ENCODE measurements at regions not wholly inside any gene's neighbourhood (a gene's known extent, or its start where the extent isn't known, plus 50 kb on each side); places are given as distances from the start of the nearest gene placed in this dataset.

GRCh38 chr1:106747232-106747631, 309.2 kb upstream of the PRMT6 start:
- DNase-seq = no peak

- no peak for DNase-seq
Measured at GRCh38 chr1:106747791-106748190, 308.7 kb upstream of the PRMT6 start.

- no peak for DNase-seq
Measured at GRCh38 chr1:106748606-106749005, 307.9 kb upstream of the PRMT6 start.

GRCh38 chr1:106749491-106749890, 307.0 kb upstream of the PRMT6 start:
- no peak for DNase-seq

GRCh38 chr1:106749906-106750305, 306.6 kb upstream of the PRMT6 start:
- DNase-seq = no peak

- DNase-seq = no peak
Measured at GRCh38 chr1:106751002-106751401, 305.5 kb upstream of the PRMT6 start.

GRCh38 chr1:106753066-106753465, 303.4 kb upstream of the PRMT6 start:
- no peak for DNase-seq

- no peak for DNase-seq
Measured at GRCh38 chr1:106754957-106755356, 301.5 kb upstream of the PRMT6 start.

- no peak for DNase-seq
Measured at GRCh38 chr1:106755682-106756406, 300.6 kb upstream of the PRMT6 start.

GRCh38 chr1:106756752-106757151, 299.7 kb upstream of the PRMT6 start:
- DNase-seq = no peak

- no peak for DNase-seq
Measured at GRCh38 chr1:106768077-106768476, 288.4 kb upstream of the PRMT6 start.

GRCh38 chr1:106768501-106768900, 288.0 kb upstream of the PRMT6 start:
- no peak for DNase-seq

GRCh38 chr1:106773206-106773605, 283.3 kb upstream of the PRMT6 start:
- DNase-seq = no peak

- DNase-seq = no peak
Measured at GRCh38 chr1:106780066-106780465, 276.4 kb upstream of the PRMT6 start.

- no peak for DNase-seq
Measured at GRCh38 chr1:106780806-106781569, 275.5 kb upstream of the PRMT6 start.

GRCh38 chr1:106785176-106785575, 271.3 kb upstream of the PRMT6 start:
- no peak for DNase-seq

GRCh38 chr1:106787520-106787919, 269.0 kb upstream of the PRMT6 start:
- DNase-seq = no peak

GRCh38 chr1:106789686-106790085, 266.8 kb upstream of the PRMT6 start:
- DNase-seq = no peak

- DNase-seq = no peak
Measured at GRCh38 chr1:106791041-106791440, 265.4 kb upstream of the PRMT6 start.

GRCh38 chr1:106793651-106794050, 262.8 kb upstream of the PRMT6 start:
- DNase-seq = no peak

- no peak for DNase-seq
Measured at GRCh38 chr1:106798991-106799390, 257.5 kb upstream of the PRMT6 start.

- no peak for DNase-seq
Measured at GRCh38 chr1:106802181-106802580, 254.3 kb upstream of the PRMT6 start.

- DNase-seq = no peak
Measured at GRCh38 chr1:106814418-106814817, 242.1 kb upstream of the PRMT6 start.

GRCh38 chr1:106817575-106817974, 238.9 kb upstream of the PRMT6 start:
- no peak for DNase-seq

GRCh38 chr1:106831511-106831910, 225.0 kb upstream of the PRMT6 start:
- no peak for DNase-seq

Data from NCI-H2081 (cell line).